CD1c-positive myeloid dendritic cell (primary cell): ENCODE measurements at regions not wholly inside any gene's neighbourhood (a gene's known extent, or its start where the extent isn't known, plus 50 kb on each side); places are given as distances from the start of the nearest gene placed in this dataset.
"Not testable (repeated sequence)": the region's sequence is repeated elsewhere in the genome, so short reads cannot be mapped to it uniquely, and the experiment has no call there.

Experiments used
- DNase-seq: peaks from one replicate; pipeline ENCODE4 v3.0.0-alpha.2; 2016; ENCODE audit errors: extremely low spot score

GRCh38 chr11:69950120-69950519 is 128.0 kb upstream of the ANO1 start:
- DNase-seq: no peak

- DNase-seq: no peak
These were observed 127.5 kb upstream of the ANO1 start for GRCh38 chr11:69950621-69951020.

- DNase-seq: no peak
These were observed 126.3 kb upstream of the ANO1 start for GRCh38 chr11:69951821-69952220.

GRCh38 chr11:69952229-69952975 is 125.7 kb upstream of the ANO1 start:
- DNase-seq: not testable (repeated sequence)

GRCh38 chr11:69953356-69953755 is 124.8 kb upstream of the ANO1 start:
- DNase-seq: no peak

GRCh38 chr11:69954756-69955155 is 123.4 kb upstream of the ANO1 start:
- DNase-seq: no peak

- DNase-seq: no peak
These were observed 121.4 kb upstream of the ANO1 start for GRCh38 chr11:69956669-69957190.

GRCh38 chr11:69957849-69958248 is 120.3 kb upstream of the ANO1 start:
- no peak for DNase-seq

- no peak for DNase-seq
These were observed 119.8 kb upstream of the ANO1 start for GRCh38 chr11:69958308-69958707.

GRCh38 chr11:69959461-69959860 is 118.7 kb upstream of the ANO1 start:
- no peak for DNase-seq

GRCh38 chr11:69961738-69962137 is 116.4 kb upstream of the ANO1 start:
- DNase-seq: no peak

GRCh38 chr11:69962152-69962551 is 116.0 kb upstream of the ANO1 start:
- DNase-seq: peak; percentile 20

GRCh38 chr11:69963533-69964246 is 114.4 kb upstream of the ANO1 start:
- no peak for DNase-seq

GRCh38 chr11:69964247-69964643 is 113.9 kb upstream of the ANO1 start:
- no peak for DNase-seq

GRCh38 chr11:69965821-69966582 is 112.1 kb upstream of the ANO1 start:
- no peak for DNase-seq

GRCh38 chr11:69966583-69966835 is 111.6 kb upstream of the ANO1 start:
- DNase-seq: no peak

GRCh38 chr11:69966910-69967483 is 111.1 kb upstream of the ANO1 start:
- DNase-seq: no peak

GRCh38 chr11:69967484-69967883 is 110.6 kb upstream of the ANO1 start:
- no peak for DNase-seq

GRCh38 chr11:69968396-69969347 is 109.4 kb upstream of the ANO1 start:
- no peak for DNase-seq

GRCh38 chr11:69969890-69970784 is 108.0 kb upstream of the ANO1 start:
- DNase-seq: no peak
